Brain pericyte (primary cell): ENCODE measurements at regions not wholly inside any gene's neighbourhood (a gene's known extent, or its start where the extent isn't known, plus 50 kb on each side); places are given as distances from the start of the nearest gene placed in this dataset.

Experiments used
- DNase-seq: peaks from one replicate; pipeline ENCODE4 v3.0.0-alpha.2; 2012; ENCODE audit warnings: low read depth, low spot score

DNA sequence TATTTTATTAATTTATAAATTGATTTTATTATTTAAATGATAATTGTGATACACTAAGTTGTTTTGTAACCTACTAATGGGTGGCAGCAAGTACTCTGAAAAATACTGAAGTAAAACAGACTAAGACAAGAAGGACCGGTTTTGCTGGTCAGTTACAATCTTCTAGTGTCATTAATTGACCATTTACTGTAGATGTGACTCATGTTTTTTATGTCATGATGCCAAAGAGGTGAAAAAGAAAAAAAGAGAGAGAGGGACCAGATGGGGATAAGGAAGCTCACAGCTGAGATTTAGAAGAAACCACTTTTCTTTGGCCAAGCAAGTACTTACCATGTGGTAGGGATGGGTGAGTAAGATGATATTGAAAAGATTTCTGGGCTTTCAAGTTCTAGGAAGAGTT, 955.8 kb upstream of the LRRTM1 start:
- DNase-seq: no peak

DNA sequence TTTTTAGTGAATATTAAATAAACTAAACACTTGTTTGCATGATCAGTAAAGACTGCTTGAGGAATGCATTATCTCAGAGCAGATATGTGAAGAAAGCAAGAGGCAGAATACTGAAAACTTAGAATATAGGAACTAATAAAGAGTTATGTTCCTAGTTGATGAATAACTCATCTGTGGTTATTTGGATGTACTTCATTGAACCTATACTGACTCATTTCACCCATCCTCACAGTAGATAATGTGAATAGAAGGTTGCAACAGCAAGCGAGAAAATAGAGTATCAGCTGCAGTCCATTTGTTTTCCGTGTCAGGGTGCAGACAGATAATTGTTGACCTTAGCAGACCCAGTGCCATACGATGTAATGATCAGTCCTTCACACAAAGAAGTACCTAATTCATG, 945.7 kb upstream of the LRRTM1 start:
- no peak for DNase-seq

DNA sequence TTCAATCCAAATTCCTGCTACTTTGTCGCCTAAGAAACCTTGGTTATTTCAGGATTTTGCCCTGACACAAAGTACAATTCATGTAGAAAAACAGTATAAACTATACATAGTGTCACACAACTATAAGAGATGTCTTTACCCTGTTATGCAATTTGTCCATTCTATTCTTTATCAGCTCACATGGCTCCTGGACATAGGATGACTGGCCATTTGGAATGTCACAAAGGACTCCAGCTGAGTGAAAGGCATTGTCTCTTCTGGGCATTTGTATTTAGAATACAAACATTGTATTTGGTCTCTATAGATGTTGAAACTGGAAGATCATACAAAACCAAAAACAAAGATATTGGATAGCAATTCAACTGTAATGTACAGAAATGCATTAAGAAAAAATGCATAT, 944.6 kb upstream of the LRRTM1 start:
- no peak for DNase-seq

DNA sequence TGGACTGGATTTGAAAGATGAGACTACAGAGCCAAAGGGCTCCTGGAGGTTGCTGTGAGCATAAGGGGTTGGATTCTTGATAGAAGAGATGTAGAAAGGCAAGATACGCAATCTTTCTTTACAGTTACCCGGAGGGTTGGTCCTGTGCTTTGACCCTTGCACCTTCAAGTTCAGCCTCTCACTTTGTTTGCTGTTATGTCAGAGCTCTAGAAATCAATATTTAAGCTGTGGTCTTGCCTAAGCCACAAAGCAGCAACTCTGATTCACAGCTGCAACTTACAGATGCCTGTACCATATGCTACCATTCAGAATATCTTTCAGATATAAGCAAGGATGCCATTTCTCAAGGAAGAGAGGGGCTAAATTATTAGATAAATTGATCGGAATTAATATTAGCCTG, 943.1 kb upstream of the LRRTM1 start:
- DNase-seq: no peak

DNA sequence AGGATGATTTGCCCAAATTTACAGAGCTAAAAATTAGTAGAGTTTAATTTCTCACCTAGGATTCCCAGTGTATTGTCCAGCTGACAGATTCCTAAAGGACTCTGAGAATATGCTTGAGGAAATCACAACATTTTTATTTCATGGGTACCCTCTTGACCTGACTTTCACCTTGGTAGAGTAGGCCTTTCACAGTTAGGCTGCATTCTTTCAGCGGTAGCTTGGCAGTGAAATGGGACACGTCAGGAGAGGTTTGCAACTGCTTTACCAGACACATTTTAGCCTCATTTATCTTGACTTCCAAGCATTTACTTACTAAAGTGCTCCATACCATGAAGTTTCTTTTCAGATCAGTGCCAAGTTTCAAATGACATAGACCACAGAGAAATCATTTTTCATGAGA, 937.9 kb upstream of the LRRTM1 start:
- DNase-seq: no peak

DNA sequence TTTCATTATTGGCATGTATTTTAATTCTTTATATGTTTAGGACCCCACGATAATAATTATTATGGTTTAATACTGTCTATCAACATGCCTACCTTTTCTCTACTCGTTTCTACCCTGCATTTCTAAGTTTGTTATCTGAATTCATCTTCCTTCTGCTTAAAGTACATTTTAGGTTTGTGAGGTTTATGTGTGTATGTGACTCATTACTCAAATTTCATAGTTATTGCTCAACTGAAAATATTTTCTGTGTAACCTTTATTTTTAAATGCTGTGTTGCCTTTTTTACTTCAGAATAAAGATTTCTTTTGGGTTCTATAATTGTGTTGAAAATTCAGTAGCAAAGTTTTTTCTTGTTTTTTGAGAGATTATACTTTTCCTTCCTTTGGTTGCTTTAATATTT, 933.9 kb upstream of the LRRTM1 start:
- DNase-seq: no peak

DNA sequence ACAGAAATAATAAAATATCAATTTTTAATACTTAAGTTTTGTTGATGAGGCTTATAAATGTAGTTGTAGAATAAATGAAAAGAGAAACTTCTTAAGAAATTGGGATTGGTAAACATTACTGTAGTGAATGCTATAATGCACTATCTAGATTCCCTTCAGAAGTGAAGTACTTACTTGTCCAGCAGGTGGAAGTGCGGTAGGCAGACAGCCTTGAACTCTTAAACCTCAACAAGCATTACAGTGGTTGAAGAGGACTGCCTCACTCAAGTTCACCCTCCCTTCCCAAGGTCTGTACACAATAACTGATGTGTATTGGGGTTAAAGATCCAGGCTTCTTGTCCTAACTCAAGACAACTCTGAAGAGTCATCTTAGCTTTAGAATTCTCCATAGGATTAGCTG, 931.0 kb upstream of the LRRTM1 start:
- no peak for DNase-seq

DNA sequence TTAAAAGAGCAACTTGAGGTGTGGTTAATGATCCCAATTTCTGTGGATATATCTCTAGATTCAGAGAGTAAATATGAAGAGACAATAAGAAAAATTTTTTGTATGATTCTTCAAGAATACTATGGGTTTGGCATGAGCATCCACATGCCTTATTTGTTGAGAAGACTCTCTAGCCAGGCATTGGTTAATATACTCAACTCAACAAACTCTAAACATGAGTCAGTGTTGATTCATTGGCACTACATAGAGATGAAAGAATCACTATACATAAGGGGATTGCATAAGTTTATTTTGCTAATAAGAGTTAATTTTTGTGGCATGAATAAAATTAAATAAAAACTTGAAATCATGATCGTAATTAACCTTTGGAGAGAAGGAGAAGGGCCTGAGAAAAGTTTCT, 930.2 kb upstream of the LRRTM1 start:
- no peak for DNase-seq

DNA sequence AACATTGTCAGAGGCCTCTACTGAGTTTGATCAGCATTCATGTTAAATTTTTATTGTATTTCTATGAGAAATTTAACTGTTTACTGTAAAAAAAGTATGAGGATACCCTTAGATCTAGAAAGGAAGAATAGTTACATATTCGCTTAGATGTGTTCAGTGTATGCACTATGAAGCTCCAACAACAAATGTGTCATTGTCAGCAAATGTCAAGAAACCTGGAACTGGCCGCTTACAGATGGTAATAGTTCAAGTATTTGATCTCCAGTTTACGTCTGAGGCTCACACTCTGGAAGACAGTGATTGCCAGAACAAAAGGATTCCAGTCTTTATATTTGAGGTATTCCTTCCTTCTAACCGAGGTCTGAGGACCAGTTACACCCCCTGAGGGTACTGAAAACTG, 921.2 kb upstream of the LRRTM1 start:
- DNase-seq: no peak

DNA sequence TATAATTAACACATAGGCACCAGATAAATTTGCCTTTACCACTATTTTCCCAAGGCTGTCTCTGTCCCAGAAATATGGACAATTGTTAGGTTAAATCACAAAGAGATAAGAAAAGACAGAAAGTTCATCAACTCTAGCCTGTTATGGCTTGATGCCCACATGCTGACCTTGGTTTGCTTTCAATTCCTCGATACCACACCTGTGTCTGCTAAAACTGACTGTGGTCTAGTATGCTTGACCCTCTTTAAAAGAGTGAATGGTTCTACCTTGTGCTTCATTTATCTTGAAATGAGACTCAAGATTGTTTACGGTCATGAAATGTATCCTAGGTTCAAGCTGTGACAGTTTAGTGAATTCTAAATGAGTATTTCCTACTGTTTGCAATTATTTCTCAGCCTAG, 909.0 kb upstream of the LRRTM1 start:
- no peak for DNase-seq

DNA sequence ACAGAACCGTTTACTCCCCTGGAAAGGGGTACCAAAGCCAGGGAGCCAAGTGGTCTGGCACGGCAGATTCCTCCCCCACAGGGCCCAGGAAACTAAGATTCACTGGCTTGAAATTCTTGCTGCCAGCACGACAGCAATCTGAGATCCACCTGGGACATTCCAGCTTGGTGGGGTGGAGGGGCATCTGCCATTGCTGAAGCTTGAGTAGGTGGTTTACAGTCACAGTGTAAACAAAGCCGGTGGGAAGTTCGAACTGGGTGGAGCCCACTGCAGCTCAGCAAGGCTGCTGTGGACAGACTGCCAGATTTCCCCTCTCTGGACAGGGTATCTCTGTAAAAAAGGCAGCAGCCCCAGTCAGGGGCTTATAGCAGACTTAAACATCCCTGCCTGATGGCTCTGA, 901.7 kb upstream of the LRRTM1 start:
- DNase-seq: no peak

DNA sequence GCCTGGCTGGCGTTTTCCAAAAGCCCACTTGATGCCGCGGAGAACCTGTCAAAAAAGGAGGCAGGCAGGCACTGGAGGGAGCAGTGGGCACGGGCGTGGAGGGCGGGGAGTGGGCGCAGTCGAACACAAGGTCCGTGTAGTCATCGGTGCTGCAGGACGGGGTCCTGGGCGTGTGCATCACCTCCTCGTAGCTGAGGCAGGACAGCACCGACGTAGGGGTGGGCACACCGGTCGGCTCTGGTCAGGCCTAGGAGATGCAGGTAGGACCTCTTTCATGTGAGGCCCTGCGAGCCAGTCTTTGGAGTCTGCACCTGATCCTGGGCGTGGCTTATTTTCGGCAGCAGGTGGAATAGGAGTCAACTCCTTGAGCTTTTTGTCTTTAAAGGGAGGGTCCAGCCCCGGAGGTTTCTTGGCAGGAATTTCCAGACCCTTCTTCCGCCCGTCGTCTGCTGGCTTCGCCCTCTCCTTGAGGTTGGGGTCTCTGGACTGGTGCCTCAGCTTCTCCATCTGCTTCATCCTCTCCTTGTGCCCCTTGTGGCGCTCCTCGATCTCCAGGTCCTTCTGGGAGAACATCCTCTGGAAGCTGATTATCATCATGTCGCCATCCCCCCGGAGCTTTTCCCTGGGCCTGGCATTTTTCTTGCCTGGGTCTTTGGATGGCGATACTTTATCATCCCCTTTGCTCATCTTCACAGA, 892.5 kb upstream of the LRRTM1 start:
- no peak for DNase-seq

DNA sequence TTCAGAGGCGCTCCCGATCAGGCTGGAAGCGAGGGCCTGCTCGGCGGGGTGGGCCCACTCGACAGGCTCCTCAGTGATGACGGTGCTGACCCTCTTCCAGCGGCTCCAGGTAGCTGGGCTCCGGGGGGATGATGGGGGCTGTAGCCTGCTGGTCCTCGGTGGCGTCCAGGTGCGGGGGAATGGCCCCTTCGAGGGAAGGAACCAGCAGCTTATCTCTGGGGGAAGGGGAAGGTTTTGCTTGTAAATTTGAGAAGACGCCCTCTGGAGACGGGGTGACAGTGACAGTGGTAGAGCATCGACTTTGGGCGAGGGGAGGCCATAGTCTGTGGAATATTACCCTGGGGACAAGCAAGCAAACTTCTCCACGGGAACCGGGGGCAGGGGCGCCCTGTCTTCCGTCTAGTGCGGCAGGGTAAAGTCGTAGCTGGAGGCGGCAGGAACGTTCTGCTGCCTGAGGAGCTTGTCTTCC, 891.9 kb upstream of the LRRTM1 start:
- no peak for DNase-seq

DNA sequence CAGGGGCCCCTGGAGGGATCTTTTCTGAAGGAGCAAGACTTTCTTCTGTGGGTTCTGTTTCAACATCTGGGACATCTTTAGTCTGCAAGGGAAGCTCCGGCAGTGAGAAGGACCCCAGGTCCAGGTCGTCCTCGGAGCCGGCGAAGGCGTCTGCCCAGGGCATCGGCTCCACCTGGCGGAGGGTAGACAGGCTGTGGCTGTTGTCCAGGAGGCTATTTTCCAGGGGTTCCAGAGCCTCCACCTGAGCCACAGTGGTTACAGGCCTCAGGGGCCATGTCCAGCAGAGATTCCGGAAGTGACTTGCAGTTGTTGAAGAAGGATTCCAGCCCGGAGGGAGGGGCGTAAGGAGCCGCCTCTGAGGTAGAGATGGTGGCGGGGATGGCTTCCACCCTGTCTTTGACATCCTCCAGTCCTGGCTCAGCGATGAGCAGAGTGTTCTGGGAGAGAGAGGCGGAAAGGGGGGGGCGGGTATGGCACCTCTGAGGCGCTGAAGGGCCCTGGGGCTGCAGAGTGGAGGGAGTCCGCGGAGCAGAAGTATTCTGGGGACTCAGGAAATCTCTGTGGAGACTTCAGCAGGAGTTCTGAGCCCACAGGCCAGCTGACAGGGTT, 891.3 kb upstream of the LRRTM1 start:
- no peak for DNase-seq

DNA sequence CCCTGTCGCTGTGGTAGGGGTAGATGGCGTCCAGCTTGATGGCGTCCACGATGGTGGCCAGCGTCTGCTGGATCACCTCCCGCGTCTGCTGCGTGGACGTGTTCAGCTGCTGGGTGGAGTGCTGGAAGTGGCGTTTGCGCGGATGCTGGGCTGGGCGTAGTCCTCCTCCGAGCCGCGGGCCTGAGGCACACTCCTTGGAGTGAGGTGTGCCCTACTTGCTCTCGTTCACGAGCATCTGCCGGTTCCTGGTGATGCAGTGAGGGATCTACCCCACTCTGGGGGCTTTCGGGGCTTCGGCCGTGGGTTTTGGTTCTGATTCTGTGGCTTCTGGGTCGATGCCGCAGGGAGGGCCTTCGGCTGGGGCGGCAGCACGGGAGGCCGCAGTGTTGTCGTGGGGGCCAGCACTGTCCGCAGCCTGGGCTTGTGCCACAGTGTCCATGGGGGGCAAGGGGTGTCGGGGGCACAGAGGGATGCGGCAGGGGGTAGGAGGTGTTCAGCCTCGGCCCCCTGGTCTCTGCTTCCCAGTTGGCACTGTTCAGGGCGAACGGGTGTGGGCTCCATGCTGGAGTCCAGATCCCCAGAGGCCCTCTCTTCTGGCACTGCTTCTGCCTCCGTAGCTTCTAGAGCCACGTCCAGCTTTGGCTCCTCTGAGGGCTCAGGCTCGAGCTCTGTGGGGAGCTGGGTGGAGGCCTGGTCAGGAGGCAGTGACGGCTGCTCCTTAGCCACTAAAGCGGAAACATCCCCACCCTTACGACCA, 890.6 kb upstream of the LRRTM1 start:
- DNase-seq: no peak

DNA sequence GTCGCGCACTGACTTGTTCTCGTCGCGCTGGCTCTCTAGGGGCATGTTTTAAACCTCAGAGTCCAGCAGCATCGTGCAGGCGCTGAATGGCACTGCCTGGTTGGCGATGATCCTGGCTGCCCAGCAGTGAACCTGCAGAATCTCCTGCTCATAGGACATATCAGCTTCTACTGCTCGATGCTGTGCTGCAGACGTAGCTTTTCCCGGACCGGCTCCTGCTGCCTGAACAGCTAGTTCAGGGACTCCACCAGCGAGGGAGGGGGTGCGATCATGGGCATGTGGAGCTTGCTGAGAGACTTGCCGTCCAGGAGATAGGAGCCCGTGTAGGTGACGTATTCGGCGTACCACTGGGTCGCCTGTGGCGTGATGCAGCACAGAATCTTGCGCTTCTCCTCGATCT, 890.0 kb upstream of the LRRTM1 start:
- no peak for DNase-seq

DNA sequence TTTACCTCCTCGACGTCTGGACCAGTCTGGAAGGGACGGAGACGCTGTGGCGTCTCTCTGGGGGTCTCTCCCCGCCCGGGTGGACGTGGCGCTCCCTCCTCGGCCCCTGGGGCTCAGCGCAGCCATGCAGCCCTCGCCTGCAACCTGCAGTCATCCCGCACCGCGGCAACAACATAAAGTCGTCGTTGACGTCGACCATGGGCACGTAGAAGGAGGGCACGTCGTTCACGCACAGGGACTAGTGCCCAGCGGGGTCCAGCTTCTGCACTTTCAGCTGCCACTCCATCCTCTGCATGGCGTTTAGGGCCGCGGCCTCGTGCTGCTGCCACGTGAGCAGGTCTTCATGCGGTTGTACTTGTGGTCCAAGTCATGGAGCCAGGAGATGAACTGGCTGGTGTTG, 889.6 kb upstream of the LRRTM1 start:
- DNase-seq: no peak

DNA sequence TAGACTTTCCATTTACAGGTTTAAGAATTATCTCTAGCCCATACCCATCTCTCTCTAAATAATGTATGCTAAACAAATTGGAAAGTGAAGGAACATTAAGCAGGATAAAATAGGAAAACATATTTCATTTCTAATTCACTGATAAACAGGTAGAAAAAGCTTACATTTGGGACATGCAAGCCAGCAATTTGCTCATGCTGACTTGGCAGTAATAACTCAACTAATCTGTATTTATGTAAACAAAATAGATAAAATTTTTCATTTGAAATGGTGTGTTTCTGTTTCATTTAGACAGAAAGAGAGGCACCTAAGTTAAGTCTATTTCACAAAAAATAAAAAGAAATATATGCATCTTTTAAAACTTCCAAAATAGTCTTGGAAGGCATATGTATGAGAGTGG, 877.3 kb upstream of the LRRTM1 start:
- DNase-seq: no peak

DNA sequence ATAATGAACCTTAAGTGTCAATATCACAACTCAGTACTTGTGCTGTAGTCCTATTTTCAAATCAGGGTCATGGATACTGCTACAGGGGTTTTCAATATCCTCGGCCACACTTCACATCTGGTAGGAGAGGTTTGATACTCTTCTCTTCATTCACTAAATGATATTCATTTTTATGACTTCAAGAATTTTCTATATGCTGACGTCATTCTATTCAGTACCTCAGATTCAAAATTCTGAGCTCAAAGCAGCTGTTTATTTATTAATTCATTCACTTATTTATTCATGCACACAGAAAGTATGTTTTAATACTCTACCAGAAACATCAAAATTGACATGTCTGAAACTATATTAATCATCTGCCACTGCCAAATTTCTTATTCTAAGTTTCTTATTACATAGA, 866.9 kb upstream of the LRRTM1 start:
- no peak for DNase-seq

DNA sequence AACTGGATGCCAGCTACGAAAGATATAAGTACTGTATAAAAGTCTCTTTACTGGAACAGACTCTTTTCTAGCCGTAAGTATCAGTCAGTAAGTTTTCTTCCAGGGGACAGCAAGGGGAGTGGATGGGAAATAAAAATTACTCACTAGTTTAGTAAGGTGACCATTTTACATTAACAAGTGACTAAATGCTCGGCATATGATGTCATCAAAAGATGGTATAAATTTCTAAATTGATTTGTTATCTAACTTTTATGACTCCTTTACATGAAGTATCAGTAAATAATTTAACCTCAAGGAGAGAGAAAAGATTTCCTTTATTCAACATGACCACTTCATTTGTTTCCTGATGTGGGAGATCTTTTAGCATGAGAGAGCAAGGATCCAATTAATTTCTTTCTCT, 859.0 kb upstream of the LRRTM1 start:
- DNase-seq: no peak

DNA sequence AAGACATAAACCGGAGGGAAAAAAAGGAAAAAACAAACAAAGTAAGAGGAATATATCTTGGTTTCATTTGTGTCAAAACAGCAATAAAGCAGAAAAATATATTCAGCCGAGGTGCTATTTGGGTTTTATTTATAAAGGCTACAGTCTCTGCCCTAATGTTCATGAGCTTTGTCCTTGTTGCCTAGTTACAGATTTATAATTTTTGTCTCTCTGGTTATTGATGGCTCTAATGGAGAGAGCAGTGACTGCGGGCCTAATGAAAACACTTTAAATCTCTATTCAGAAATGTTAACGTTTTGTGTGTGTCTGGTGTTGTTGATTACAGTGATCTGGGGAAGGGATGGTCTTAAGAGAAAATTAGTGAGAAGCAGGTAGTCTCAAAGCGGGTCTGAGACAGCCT, 854.0 kb upstream of the LRRTM1 start:
- DNase-seq: no peak

DNA sequence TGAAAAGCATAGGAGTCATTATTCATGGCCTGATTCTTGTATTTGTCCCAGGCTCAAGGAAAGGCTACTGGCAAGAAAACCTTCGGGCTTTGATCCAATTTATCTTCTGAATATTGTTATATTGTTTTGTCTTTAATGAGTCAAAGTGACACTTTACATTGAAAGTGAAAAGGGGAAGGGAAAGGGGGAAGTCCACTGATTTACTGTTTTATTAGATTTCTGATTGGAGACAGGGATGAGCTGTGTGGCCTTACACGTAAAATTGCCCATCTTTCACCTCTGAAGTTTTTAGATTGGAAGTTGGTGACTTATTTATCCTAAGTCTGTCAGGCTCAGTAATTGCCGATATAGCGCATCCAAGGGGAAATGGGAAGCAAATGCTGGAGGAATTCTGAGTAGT, 843.8 kb upstream of the LRRTM1 start:
- no peak for DNase-seq

DNA sequence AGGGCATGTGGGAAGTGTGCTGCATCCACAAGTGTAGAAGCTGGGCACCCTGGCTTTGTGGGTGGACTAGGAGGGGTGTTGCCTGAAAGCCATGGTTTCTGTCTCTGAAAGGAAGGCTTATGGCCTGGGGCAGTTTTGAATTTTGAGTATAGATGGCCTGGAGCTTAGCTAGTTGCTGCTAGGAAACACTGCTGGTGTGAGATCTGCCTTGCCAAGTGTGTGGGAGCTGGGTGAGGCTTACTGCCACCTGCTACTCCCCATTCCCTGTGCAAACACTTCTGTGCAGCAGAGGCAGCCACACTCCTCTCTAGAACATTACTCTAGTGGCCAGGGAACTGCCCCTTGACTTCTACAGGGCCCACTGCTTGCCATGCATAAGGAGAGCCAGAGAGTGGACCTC, 831.7 kb upstream of the LRRTM1 start:
- no peak for DNase-seq
